Effector memory CD4-positive, alpha-beta T cell (primary cell): ENCODE measurements at regions not wholly inside any gene's neighbourhood (a gene's known extent, or its start where the extent isn't known, plus 50 kb on each side); places are given as distances from the start of the nearest gene placed in this dataset.
"Not testable (repeated sequence)": the region's sequence is repeated elsewhere in the genome, so short reads cannot be mapped to it uniquely, and the experiment has no call there.

ENCODE experiments used
- DNase-seq, 3 donors: peaks; one replicate each; pipeline ENCODE4 v3.0.0-alpha.2; 2020
- H3K27ac ChIP-seq: 2 replicates; pipeline ENCODE4 v1.7.0; 2013; ENCODE audit warnings: mild to moderate bottlenecking, low read length, moderate library complexity; ENCODE audit not compliant: insufficient read depth, poor library complexity, severe bottlenecking
- H3K27me3 ChIP-seq: replicated peaks from 2 replicates; pipeline ENCODE4 v1.7.0; 2013; ENCODE audit warnings: mild to moderate bottlenecking, low read length; ENCODE audit not compliant: insufficient read depth, control insufficient read depth, poor library complexity, severe bottlenecking
- H3K36me3 ChIP-seq: 2 replicates; pipeline ENCODE4 v1.7.0; 2013; ENCODE audit warnings: mild to moderate bottlenecking, low read length, moderate library complexity; ENCODE audit not compliant: control insufficient read depth, insufficient read depth
- H3K4me1 ChIP-seq: 2 replicates; pipeline ENCODE4 v1.7.0; 2013; ENCODE audit warnings: low read length, mild to moderate bottlenecking; ENCODE audit not compliant: control insufficient read depth, insufficient read depth, poor library complexity, severe bottlenecking
- H3K4me3 ChIP-seq: 2 replicates; pipeline ENCODE4 v1.7.0; 2013; ENCODE audit warnings: low read length, low read depth, mild to moderate bottlenecking; ENCODE audit not compliant: insufficient read depth, poor library complexity, severe bottlenecking
- H3K9me3 ChIP-seq: 2 replicates; pipeline ENCODE4 v1.7.0; 2013; ENCODE audit warnings: mild to moderate bottlenecking, low read length, moderate library complexity; ENCODE audit not compliant: control insufficient read depth

GRCh38 chr9:27829621-27830020, 256.3 kb upstream of the C9orf72 start:
- Histone ChIP-seq H3K4me3 (no peak overlapping the region), H3K9me3 (no peaks in the 10 kb centered on the region)
- DNase-seq = no peak

GRCh38 chr9:27832108-27832507, 258.8 kb upstream of the C9orf72 start:
- not testable (repeated sequence) for H3K36me3 ChIP-seq, H3K27ac ChIP-seq, H3K9me3 ChIP-seq, H3K27me3 ChIP-seq, H3K4me1 ChIP-seq, H3K4me3 ChIP-seq, DNase-seq

More at GRCh38 chr9:27829621-27830020, 256.3 kb upstream of the C9orf72 start:
- no peak overlapping the region for H3K27ac ChIP-seq
- H3K4me1 ChIP-seq = no peaks in the 10 kb centered on the region
- H3K36me3 ChIP-seq = no peaks in the 10 kb centered on the region
- no peaks in the 10 kb centered on the region for H3K27me3 ChIP-seq

GRCh38 chr9:27835286-27835685, 262.0 kb upstream of the C9orf72 start:
- no peaks in the 10 kb centered on the region for H3K9me3 ChIP-seq
- H3K4me1 ChIP-seq = no peaks in the 10 kb centered on the region
- no peaks in the 10 kb centered on the region for H3K27me3 ChIP-seq
- no peak for DNase-seq
- H3K4me3 ChIP-seq = no peak overlapping the region
- H3K36me3 ChIP-seq = no peaks in the 10 kb centered on the region
- H3K27ac ChIP-seq = no peak overlapping the region

DNA sequence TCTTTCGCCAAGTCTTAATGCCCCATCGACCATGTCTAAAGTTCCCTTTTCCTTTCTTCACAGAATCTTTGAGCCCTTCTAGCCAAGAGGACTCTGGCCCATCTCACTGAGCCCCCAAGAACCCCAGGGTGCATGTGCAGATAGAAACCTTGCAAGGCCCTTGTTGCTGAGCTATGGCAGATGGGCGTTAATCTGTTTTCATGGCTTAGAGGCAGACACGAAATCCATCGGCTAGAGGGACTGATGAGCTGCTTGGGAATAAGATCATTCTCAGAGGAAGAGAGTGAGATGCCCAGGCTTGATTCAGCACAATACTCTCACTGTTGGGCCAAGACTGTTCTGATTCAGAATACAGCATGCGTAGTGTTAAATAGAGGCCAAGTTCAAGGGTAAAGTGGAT, 262.5 kb upstream of the C9orf72 start:
- no peaks in the 10 kb centered on the region for H3K9me3 ChIP-seq
- no peak for DNase-seq
- no peaks in the 10 kb centered on the region for H3K36me3 ChIP-seq
- no peak overlapping the region for H3K27ac ChIP-seq
- no peaks in the 10 kb centered on the region for H3K4me1 ChIP-seq
- H3K4me3 ChIP-seq = no peak overlapping the region
- H3K27me3 ChIP-seq = no peaks in the 10 kb centered on the region

DNA sequence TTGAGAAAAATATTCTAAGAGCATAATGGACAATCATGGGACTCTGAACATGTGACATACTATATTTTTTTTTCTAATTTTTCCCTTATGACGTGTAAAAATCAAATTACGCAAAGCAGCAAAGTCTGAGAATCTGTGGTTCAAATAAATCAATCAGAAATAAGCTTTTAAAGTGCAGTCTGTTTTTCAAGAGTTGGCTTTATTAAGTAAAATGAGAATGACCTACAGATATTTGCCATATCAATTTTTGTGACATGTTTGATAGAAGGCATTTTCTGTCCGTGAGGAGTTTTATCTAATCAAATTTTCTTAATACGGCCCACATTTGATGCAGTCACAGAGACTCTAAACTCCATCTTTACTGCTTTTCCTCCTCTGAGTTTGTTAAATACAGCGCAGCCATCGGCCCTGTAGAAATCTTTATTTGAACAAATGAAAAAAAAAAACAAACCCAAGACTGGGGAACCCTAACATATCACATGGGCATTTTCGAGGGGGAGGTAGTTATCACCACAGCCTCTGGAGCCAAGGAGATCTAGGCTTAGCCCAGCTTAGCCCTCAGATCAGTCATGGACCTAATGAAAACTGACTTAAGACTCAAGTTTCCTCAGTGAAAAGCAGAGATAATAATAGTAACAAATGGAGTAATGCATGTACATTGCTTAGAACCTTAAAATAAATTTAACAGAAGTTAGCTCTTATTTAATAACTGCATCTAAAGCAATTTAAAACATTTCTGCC, 263.6 kb upstream of the C9orf72 start:
- DNase-seq = no peak
- H3K36me3 ChIP-seq = no peaks in the 10 kb centered on the region
- H3K27me3 ChIP-seq = no peaks in the 10 kb centered on the region
- no peaks in the 10 kb centered on the region for H3K4me1 ChIP-seq
- no peak overlapping the region for H3K27ac ChIP-seq
- no peaks in the 10 kb centered on the region for H3K9me3 ChIP-seq
- H3K4me3 ChIP-seq = no peak overlapping the region

DNA sequence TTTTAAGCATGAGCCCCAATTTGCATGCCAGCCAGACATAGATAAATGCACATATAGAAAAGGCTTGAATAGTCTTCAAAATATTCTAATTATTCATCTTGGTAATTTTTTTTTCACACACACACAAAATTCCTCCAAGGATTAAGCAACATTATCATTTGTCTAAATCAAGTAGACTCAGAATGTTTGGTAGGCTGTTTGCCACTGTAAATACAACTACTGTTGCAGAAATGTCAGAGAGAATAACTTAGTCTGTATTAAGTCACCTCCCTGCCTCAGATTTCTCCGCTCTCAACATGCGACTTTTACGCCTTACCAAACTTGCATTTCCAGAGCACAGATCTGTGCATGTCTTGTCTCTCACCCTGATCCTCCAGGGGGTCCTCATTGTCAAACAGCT, 265.6 kb upstream of the C9orf72 start:
- Histone ChIP-seq H3K9me3 (no peaks in the 10 kb centered on the region), H3K4me1 (no peaks in the 10 kb centered on the region), H3K4me3 (no peak overlapping the region), H3K27ac (no peak overlapping the region), H3K36me3 (no peaks in the 10 kb centered on the region), H3K27me3 (no peaks in the 10 kb centered on the region)
- no peak for DNase-seq

DNA sequence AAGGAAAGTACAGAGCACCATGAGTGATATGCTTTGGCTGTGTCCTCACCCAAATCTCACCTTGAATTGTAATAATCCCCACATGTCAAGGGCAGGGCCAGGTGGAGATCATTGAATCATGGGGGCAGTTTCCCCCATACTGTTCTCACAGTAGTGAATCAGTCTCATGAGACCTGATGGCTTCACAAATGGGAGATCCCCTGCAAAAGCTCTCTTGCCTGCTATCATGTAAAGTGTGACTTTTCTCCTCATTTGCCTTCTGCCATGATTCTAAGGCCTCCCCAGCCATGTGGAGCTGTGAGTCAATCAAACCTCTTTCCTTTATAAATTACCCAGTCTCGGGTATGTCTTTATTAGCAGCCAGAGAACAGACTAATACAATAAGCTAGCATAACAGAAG, 266.5 kb upstream of the C9orf72 start:
- H3K36me3 ChIP-seq, H3K27ac ChIP-seq, H3K27me3 ChIP-seq, H3K4me1 ChIP-seq, DNase-seq, H3K9me3 ChIP-seq, H3K4me3 ChIP-seq: not testable (repeated sequence)

DNA sequence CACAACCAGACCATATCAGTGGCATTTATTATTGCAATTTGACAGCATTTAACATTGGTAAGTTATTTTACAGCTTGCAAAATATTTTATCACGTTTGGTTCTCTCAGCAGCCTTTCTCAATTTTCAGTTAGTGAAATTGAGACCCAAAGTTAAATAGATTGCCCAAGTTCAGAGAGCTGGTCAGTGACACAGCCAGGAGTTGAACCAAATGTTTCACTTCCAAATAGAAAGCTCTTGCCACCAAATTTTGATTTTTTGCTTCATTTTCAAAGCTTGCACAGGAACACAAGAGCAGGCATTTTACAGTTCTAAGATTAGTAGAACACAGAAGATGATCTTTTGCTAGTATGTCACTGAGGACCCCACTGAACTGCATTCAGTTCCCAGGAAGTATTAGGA, 271.5 kb upstream of the C9orf72 start:
- no peaks in the 10 kb centered on the region for H3K9me3 ChIP-seq
- no peaks in the 10 kb centered on the region for H3K36me3 ChIP-seq
- H3K27me3 ChIP-seq = no peaks in the 10 kb centered on the region
- H3K27ac ChIP-seq = no peak overlapping the region
- H3K4me3 ChIP-seq = no peak overlapping the region
- DNase-seq = no peak
- no peaks in the 10 kb centered on the region for H3K4me1 ChIP-seq

DNA sequence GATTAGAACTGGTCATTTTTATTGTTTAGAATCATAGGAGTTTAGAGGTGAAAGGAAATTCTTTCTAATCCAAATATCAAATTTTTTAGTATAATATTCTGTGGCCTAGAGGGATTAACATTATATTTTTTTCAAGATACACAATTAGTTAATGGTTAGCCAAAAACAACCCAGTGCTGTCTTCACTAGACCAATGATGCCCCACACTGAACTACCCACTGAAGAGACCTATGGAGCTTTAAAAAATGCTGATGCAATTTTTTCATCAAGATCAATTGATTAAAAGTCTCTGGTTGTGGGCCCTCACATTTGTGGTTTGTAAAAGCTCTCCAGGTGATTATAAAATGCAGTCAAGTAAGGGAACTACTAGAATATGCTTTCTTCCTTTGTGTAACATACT, 274.1 kb upstream of the C9orf72 start:
- no peak for DNase-seq
- Histone ChIP-seq H3K9me3 (no peaks in the 10 kb centered on the region), H3K4me3 (no peak overlapping the region), H3K4me1 (no peaks in the 10 kb centered on the region), H3K27ac (no peak overlapping the region), H3K27me3 (no peaks in the 10 kb centered on the region), H3K36me3 (no peaks in the 10 kb centered on the region)

GRCh38 chr9:27847818-27848217, 274.5 kb upstream of the C9orf72 start:
- Histone ChIP-seq H3K4me3 (no peak overlapping the region), H3K4me1 (no peaks in the 10 kb centered on the region), H3K9me3 (no peaks in the 10 kb centered on the region), H3K27me3 (no peaks in the 10 kb centered on the region), H3K36me3 (no peaks in the 10 kb centered on the region), H3K27ac (no peak overlapping the region)
- DNase-seq = no peak
